Endothelial cell of umbilical vein (primary cell): ENCODE measurements at regions not wholly inside any gene's neighbourhood (a gene's known extent, or its start where the extent isn't known, plus 50 kb on each side); places are given as distances from the start of the nearest gene placed in this dataset.

Source experiments
- BruUV-seq: library from RNA; stranded (reverse); fragments of 400-500 nt; replicated peaks from 2 replicates; lab custom pipeline; 2021; lab: Mats Ljungman, UMichigan
- CTCF ChIA-PET: fragments of 300-600, 350-600 bp; sonication (Branson Sonifier 250); formaldehyde crosslinking; loops from one replicate; lab custom pipeline; 2021; ENCODE audit warnings: antibody characterized with exemption, inconsistent platforms; lab: Charles Lee
- POLR2A ChIA-PET: fragments of 300-600, 350-600 bp; sonication (Branson Sonifier 250); formaldehyde crosslinking; loops from one replicate; lab custom pipeline; 2021; ENCODE audit warnings: antibody characterized with exemption, inconsistent platforms; lab: Charles Lee
- DNase-seq: peaks from one replicate; pipeline ENCODE4 v3.0.0-alpha.2; 2011; ENCODE audit warnings: low read depth, low spot score
- FAIRE-seq: peaks from 2 replicates; lab custom pipeline; 2011; peaks lifted over from hg19 to GRCh38; lab: Jason Lieb, UNC
- H2AFZ ChIP-seq: 2 replicates; pipeline ENCODE4 v1.6.0; 2012; ENCODE audit warnings: low read depth, low read length, control low read depth, inconsistent platforms
- H3K27ac ChIP-seq: 2 replicates; pipeline ENCODE4 v1.5.1; 2011; ENCODE audit warnings: low read depth, mild to moderate bottlenecking, control low read depth, low read length, moderate library complexity; ENCODE audit not compliant: insufficient read depth
- H3K27me3 ChIP-seq, 2 experiments: 2 replicates each; pipeline versions ENCODE4 v1.6.0 to v1.6.1; 2011; ENCODE audit warnings: low read length in 2 of 2, mixed read lengths in 1 of 2; ENCODE audit not compliant: control insufficient read depth in 2 of 2, insufficient read depth in 2 of 2
- H3K36me3 ChIP-seq, 2 experiments: 2 replicates in 1 of 2; 3 replicates in 1 of 2; pipeline ENCODE4 v1.5.1; 2011; ENCODE audit warnings: low read length in 2 of 2, mild to moderate bottlenecking in 1 of 2, moderate library complexity in 1 of 2; ENCODE audit not compliant: control insufficient read depth in 2 of 2, insufficient read depth in 2 of 2; ENCODE audit errors: extremely low read depth in 1 of 2
- H3K4me1 ChIP-seq: 3 replicates; pipeline ENCODE4 v1.5.1; 2011; ENCODE audit warnings: mild to moderate bottlenecking, low read length; ENCODE audit not compliant: control insufficient read depth, insufficient read depth; ENCODE audit errors: extremely low read depth
- H3K4me2 ChIP-seq: 2 replicates; pipeline ENCODE4 v1.6.1; 2011; ENCODE audit warnings: low read length, control low read depth, mixed read lengths; ENCODE audit not compliant: insufficient read depth
- H3K4me3 ChIP-seq, 3 experiments: fragments of 200-600 bp in 1 of 3; sonication (generic), shearing (Covaris generic) in 1 of 3; replicated peaks in 1 of 3; 2 replicates each; pipeline ENCODE4 v1.5.1; 2011 to 2016; ENCODE audit warnings: control low read depth in 3 of 3, low read length in 3 of 3, mild to moderate bottlenecking in 2 of 3, inconsistent platforms in 1 of 3, low read depth in 1 of 3, moderate library complexity in 1 of 3; ENCODE audit not compliant: insufficient read depth in 1 of 3
- H3K79me2 ChIP-seq: 2 replicates; pipeline ENCODE4 v1.6.0; 2012; ENCODE audit warnings: low read length, inconsistent platforms; ENCODE audit not compliant: control insufficient read depth, insufficient read depth
- H3K9ac ChIP-seq: replicated peaks from 2 replicates; pipeline ENCODE3; 2011; ENCODE audit warnings: low read length, control low read depth; ENCODE audit not compliant: insufficient read depth; ENCODE audit errors: extremely low read depth
- H3K9me1 ChIP-seq: replicated peaks from 3 replicates; pipeline ENCODE4 v1.6.0; 2011; ENCODE audit warnings: mild to moderate bottlenecking, low read length; ENCODE audit not compliant: control insufficient read depth, insufficient read depth; ENCODE audit errors: extremely low read depth
- H3K9me3 ChIP-seq: replicated peaks from 2 replicates; pipeline ENCODE4 v1.5.1; 2012; ENCODE audit warnings: low read length, inconsistent platforms; ENCODE audit not compliant: control insufficient read depth, insufficient read depth
- H4K20me1 ChIP-seq: replicated peaks from 2 replicates; pipeline ENCODE3; 2011; ENCODE audit warnings: mild to moderate bottlenecking, low read length; ENCODE audit not compliant: control insufficient read depth, insufficient read depth; ENCODE audit errors: extremely low read depth
- CTCF ChIP-seq, 2 donors: IDR thresholded peaks; 1 replicate in 1 of 2; 2 replicates in 1 of 2; pipeline ENCODE4 v1.5.1; 2011; ENCODE audit warnings: low read length in 2 of 2, mild to moderate bottlenecking in 2 of 2, moderate library complexity in 2 of 2, control low read depth in 1 of 2, inconsistent platforms in 1 of 2, low read depth in 1 of 2; ENCODE audit not compliant: insufficient read depth in 1 of 2; ENCODE audit errors: extremely low read depth in 1 of 2
- EZH2 ChIP-seq: IDR thresholded peaks from 2 replicates; pipeline ENCODE4 v1.6.1; 2012; ENCODE audit warnings: borderline replicate concordance, low read depth, mild to moderate bottlenecking, moderate library complexity, low read length, inconsistent platforms; ENCODE audit not compliant: severe bottlenecking
- FOS ChIP-seq: IDR thresholded peaks from 2 replicates; pipeline ENCODE4 v1.6.1; 2011; ENCODE audit warnings: mild to moderate bottlenecking, low read length, moderate library complexity, borderline replicate concordance; ENCODE audit not compliant: insufficient read depth
- GATA2 ChIP-seq: IDR thresholded peaks from 2 replicates; pipeline ENCODE4 v1.7.0; 2011; ENCODE audit warnings: low read depth, mild to moderate bottlenecking, moderate library complexity, mixed read lengths, low read length; ENCODE audit not compliant: insufficient read length, insufficient read depth
- JUN ChIP-seq: IDR thresholded peaks from 2 replicates; pipeline ENCODE4 v1.6.1; 2011; ENCODE audit warnings: borderline replicate concordance, low read depth; ENCODE audit not compliant: insufficient read length, insufficient read depth
- MAX ChIP-seq: IDR thresholded peaks from 2 replicates; pipeline ENCODE4 v1.6.1; 2011; ENCODE audit not compliant: insufficient read depth, insufficient read length
- MYC ChIP-seq: IDR thresholded peaks from one replicate; pipeline ENCODE4 v1.6.1; 2011; ENCODE audit warnings: mild to moderate bottlenecking, low read depth, low read length
- POLR2A ChIP-seq: IDR thresholded peaks from 2 replicates; pipeline ENCODE4 v1.6.1; 2012; ENCODE audit warnings: low read depth, mild to moderate bottlenecking, control low read depth, low read length
- POLR2AphosphoS5 ChIP-seq: IDR thresholded peaks from 2 replicates; pipeline ENCODE4 v1.6.1; 2012; ENCODE audit warnings: low read depth, mild to moderate bottlenecking, control low read depth, low read length, moderate library complexity; ENCODE audit not compliant: insufficient read depth
- dilution Hi-C: fragments of 300-500 bp; cut with MboI; formaldehyde crosslinking; loops from one replicate; pipeline ENCODE4 v1.15.0; 2019; ENCODE audit warnings: low sequenced_read_pairs; ENCODE audit not compliant: extremely low pct_ligation_motif_present
- intact Hi-C: fragments of 100-400 bp; cut with micrococcal nuclease; formaldehyde crosslinking; loops from one replicate; pipeline ENCODE4 v1.10.0; 2022

- no peaks in the 10 kb centered on the region for H3K79me2 ChIP-seq
- H3K4me1 ChIP-seq, result peaks cover 18% of the 10 kb centered on the region
- H3K27ac ChIP-seq, result no peak overlapping the region
- no peak overlapping the region for H3K4me2 ChIP-seq
- no peaks in the 10 kb centered on the region for H3K9me3 ChIP-seq
- no TSS peak for BruUV-seq
- TF ChIP-seq POLR2AphosphoS5 (no peak), CTCF (IDR thresholded peaks at IDR 0.05; ENCODE audit: extremely low read depth in 1 of 2, insufficient read depth in 1 of 2, low read depth in 1 of 2, low read length in 2 of 2) (no peak), MYC (no peak), JUN (no peak), POLR2A (no peak), GATA2 (no peak), EZH2 (no peak), MAX (no peak), FOS (no peak)
- no peak for FAIRE-seq
- no peaks in the 10 kb centered on the region for H4K20me1 ChIP-seq
- intact Hi-C loops, result loop anchor here (10.0 kb wide), 1 partner anchor 1045 kb away; no protein-coding TSS in a partner anchor
- H3K9me1 ChIP-seq, result no peaks in the 10 kb centered on the region
- H3K36me3 ChIP-seq, result no peaks in the 10 kb centered on the region
- dilution Hi-C loops, result no loop called here
- H3K9ac ChIP-seq, result no peak overlapping the region
- no peak overlapping the region for H3K4me3 ChIP-seq
- CTCF ChIA-PET, result no interaction called here
- no peak overlapping the region for H2AFZ ChIP-seq
- H3K27me3 ChIP-seq, result no peaks in the 10 kb centered on the region
- no peak for DNase-seq
- POLR2A ChIA-PET, result no interaction called here
Measured at GRCh38 chrX:26909728-26910127, 553.4 kb downstream of the PPP4R3C start.
